Epithelial cell of esophagus (primary cell): ENCODE measurements at regions not wholly inside any gene's neighbourhood (a gene's known extent, or its start where the extent isn't known, plus 50 kb on each side); places are given as distances from the start of the nearest gene placed in this dataset.

Experiments
- DNase-seq: peaks from one replicate; pipeline ENCODE4 v3.0.0; 2010; ENCODE audit warnings: low read depth
- H3K4me3 ChIP-seq: 2 replicates; pipeline ENCODE4 v1.5.1; 2011; ENCODE audit warnings: mild to moderate bottlenecking, low read length, control low read depth
- TF ChIP-seq, protein P1 (sequence below): IDR thresholded peaks from 2 replicates; pipeline ENCODE4 v1.5.1; 2011; ENCODE audit warnings: low read depth, mild to moderate bottlenecking, low read length, control low read depth, inconsistent platforms; ENCODE audit not compliant: insufficient read depth; ENCODE audit errors: missing control alignments

DNA sequence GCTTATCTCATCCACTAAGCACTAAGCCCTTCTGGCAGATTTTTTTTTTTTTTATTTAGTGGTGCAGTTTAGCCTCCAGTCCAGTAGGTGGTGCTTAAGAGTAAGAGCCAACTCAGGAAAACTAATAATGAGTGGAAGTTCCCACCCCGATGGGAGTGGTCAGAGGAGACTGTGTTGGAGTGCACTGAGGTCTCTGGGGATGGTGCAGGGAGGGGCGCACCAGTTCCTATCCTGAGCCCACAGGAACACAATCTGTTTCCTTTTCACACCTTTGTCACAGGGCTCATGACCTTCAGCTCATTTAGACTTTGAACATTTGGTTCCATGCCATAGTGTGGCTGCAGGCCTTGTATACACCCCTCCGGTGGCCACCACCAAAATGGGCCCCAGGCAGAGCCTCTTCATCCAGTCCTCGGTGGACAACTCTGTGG, 367.4 kb downstream of the SPRY2 start:
- TF ChIP-seq, protein P1, sequence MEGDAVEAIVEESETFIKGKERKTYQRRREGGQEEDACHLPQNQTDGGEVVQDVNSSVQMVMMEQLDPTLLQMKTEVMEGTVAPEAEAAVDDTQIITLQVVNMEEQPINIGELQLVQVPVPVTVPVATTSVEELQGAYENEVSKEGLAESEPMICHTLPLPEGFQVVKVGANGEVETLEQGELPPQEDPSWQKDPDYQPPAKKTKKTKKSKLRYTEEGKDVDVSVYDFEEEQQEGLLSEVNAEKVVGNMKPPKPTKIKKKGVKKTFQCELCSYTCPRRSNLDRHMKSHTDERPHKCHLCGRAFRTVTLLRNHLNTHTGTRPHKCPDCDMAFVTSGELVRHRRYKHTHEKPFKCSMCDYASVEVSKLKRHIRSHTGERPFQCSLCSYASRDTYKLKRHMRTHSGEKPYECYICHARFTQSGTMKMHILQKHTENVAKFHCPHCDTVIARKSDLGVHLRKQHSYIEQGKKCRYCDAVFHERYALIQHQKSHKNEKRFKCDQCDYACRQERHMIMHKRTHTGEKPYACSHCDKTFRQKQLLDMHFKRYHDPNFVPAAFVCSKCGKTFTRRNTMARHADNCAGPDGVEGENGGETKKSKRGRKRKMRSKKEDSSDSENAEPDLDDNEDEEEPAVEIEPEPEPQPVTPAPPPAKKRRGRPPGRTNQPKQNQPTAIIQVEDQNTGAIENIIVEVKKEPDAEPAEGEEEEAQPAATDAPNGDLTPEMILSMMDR, result peak; percentile 58
- no peak for DNase-seq
- H3K4me3 ChIP-seq, result no peak overlapping the region

DNA sequence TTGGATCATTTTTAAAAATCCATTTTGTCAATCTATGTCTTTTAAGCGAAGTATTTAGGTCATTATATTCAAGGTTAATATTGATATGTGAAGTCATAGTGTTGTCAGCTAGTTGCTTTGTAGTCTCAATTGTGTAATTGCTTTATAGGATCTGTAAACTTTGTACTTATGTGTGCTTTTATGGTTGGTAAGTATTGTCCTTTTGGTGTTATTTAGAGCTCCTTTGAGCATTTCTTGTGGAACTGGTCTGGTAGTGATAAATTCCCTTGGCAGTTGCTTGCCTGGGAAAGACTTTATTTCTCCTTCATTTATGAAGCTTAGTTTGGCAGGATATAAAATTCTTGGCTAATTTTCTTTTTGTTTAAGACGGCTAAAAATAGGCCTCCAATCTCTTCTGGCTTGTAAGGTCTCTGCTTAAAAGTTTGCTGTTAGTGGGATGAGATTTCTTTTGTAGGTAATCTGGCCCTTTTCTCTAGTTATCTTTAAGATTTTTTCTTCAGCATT, 368.8 kb downstream of the SPRY2 start:
- no peak overlapping the region for H3K4me3 ChIP-seq
- DNase-seq, result no peak
- TF ChIP-seq, protein P1, result no peak

DNA sequence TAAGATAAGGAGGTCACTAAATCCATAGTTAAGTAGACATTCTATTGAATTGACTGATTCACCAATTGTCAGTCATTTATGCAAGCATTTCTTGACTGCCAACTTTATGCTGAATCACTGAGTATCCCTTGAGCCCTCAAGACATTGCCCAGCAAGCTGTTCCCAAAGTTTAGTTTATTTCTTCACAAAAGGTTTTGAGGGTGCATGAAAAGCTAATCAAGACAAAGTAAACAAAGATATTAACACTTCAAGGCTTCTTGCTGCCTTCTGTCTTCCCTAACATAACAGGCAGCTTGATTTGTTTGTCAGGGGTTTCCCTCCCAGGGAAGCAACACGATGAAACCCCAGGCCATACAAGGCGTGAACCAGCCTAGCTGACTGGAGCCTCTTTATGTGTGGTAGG, 374.4 kb downstream of the SPRY2 start:
- DNase-seq, result peak; percentile 69
- TF ChIP-seq, protein P1, result no peak
- no peak overlapping the region for H3K4me3 ChIP-seq

DNA sequence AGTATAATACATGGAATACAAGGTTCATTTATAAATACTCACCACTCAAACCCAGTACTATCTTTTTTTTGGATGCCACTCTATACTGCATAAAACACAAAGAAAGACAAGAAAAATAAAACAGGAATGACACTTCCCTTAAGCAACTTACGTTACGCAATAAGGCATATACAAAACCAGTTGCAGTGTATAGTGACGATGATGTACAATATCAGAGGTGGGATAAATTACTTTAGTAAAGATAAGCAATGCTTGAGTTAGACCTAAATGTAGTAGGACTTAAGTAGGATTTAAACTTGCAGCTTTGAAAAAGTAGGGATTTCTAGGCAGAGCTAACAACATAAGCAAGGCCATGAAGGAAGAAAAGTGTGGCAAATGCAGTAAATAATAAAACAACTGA, 374.9 kb downstream of the SPRY2 start:
- TF ChIP-seq, protein P1, result no peak
- peak; percentile 27 for DNase-seq
- H3K4me3 ChIP-seq, result no peak overlapping the region

DNA sequence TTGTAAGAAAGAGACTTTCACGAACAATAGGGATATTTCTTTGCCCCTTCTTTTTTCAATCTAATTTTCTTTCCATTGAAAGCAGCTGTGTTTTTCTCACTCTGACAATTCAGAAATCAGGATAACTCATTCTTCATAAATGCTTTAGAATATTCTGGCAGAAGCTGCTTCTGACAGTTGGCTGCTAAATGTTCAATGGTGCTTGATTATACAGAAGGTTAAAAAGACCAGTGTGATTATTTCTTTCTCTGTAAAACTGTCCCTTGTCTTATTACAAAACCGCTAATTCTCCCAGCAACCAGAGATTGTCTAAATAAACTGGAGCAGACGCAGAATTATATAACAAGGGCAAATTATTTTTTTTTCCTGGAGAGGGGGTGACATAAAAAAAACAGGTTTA, 394.4 kb downstream of the SPRY2 start:
- TF ChIP-seq, protein P1, result no peak
- no peak for DNase-seq
- H3K4me3 ChIP-seq, result no peak overlapping the region

DNA sequence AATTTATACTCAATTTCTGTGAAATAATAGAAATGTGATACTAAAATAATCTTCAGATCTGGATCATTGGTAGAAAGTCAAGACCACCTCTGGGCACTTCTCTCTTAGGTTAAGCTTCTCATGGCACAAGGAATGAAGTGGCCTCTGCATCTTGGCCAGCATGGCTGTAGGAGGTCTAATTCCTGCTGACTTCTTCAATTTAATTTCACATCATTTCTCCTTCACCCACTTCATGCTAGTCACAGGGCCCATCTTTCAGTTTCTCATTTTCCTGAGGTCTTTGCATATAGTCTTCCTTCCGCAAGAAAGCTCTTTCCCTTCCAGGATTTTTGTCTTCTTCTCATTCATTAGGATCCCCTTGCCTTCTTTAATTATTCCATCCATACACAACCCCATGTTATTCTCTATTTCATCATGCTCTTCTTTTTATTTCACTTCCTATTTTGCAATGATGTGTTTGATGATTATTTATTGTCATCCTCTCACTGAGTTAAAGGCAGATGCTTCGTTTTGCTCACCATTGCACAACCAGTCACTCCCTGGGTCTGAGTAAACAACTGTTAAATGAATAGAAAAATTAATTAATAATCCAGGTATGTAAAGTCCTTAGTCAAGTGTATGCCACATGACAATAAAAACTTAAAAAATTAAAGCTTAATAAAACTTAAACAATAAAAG, 397.4 kb downstream of the SPRY2 start:
- H3K4me3 ChIP-seq, result no peak overlapping the region
- peak; percentile 46 for DNase-seq
- TF ChIP-seq, protein P1, result no peak

DNA sequence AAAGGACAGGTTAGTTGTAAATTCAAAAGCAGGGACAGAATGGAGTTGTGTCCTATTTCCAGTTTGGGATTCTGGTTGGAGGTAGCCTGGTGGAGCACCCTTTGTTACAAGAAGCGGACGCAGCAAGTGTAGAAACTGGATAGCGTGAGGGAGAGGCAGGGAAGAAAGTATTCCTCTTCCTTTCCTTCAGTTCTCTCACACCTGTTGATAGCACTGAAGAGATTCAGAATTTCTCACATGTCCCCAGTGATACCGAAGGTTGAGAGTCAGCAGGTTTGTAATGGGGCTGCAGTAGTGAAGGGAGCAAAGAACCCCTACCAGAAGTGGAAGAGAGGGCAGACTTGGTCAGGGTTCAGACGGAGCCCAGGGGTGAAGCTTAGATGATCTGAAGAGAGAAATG, 399.2 kb downstream of the SPRY2 start:
- no peak overlapping the region for H3K4me3 ChIP-seq
- DNase-seq, result no peak
- TF ChIP-seq, protein P1, result no peak
